NCI-H146 (cell line): ENCODE measurements at regions not wholly inside any gene's neighbourhood (a gene's known extent, or its start where the extent isn't known, plus 50 kb on each side); places are given as distances from the start of the nearest gene placed in this dataset.
"Not testable (repeated sequence)": the region's sequence is repeated elsewhere in the genome, so short reads cannot be mapped to it uniquely, and the experiment has no call there.

Experiments
- DNase-seq: peaks from one replicate; lab custom pipeline; 2025; lab: John Stamatoyannopoulos, UW

- no peak for DNase-seq
These were observed 324.1 kb upstream of the GRAMD2B start for GRCh38 chr5:126099077-126099476.

- DNase-seq = no peak
These were observed 322.4 kb upstream of the GRAMD2B start for GRCh38 chr5:126100767-126101166.

GRCh38 chr5:126101901-126102300, 321.3 kb upstream of the GRAMD2B start:
- no peak for DNase-seq

- DNase-seq = no peak
These were observed 320.2 kb upstream of the GRAMD2B start for GRCh38 chr5:126103050-126103449.

GRCh38 chr5:126103868-126104267, 319.3 kb upstream of the GRAMD2B start:
- no peak for DNase-seq

- DNase-seq = no peak
These were observed 318.9 kb upstream of the GRAMD2B start for GRCh38 chr5:126104341-126104740.

- DNase-seq = no peak
These were observed 318.3 kb upstream of the GRAMD2B start for GRCh38 chr5:126104951-126105350.

- no peak for DNase-seq
These were observed 317.2 kb upstream of the GRAMD2B start for GRCh38 chr5:126106029-126106428.

- no peak for DNase-seq
These were observed 315.8 kb upstream of the GRAMD2B start for GRCh38 chr5:126107381-126107780.

GRCh38 chr5:126108470-126108869, 314.7 kb upstream of the GRAMD2B start:
- DNase-seq = peak; percentile 26

GRCh38 chr5:126115059-126115629, 308.1 kb upstream of the GRAMD2B start:
- no peak for DNase-seq

GRCh38 chr5:126117044-126117443, 306.2 kb upstream of the GRAMD2B start:
- DNase-seq = no peak

GRCh38 chr5:126119887-126120442, 303.2 kb upstream of the GRAMD2B start:
- no peak for DNase-seq

GRCh38 chr5:126120939-126121338, 302.3 kb upstream of the GRAMD2B start:
- DNase-seq = no peak

GRCh38 chr5:126122942-126123341, 300.3 kb upstream of the GRAMD2B start:
- DNase-seq = no peak

- peak; percentile 23 for DNase-seq
These were observed 298.4 kb upstream of the GRAMD2B start for GRCh38 chr5:126124706-126125345.

GRCh38 chr5:126125407-126125806, 297.8 kb upstream of the GRAMD2B start:
- DNase-seq = no peak

- DNase-seq = no peak
These were observed 296.6 kb upstream of the GRAMD2B start for GRCh38 chr5:126126574-126126973.

GRCh38 chr5:126127371-126127770, 295.8 kb upstream of the GRAMD2B start:
- not testable (repeated sequence) for DNase-seq

- no peak for DNase-seq
These were observed 293.8 kb upstream of the GRAMD2B start for GRCh38 chr5:126129431-126129830.

GRCh38 chr5:126133424-126133823, 289.8 kb upstream of the GRAMD2B start:
- no peak for DNase-seq

- DNase-seq = no peak
These were observed 285.3 kb upstream of the GRAMD2B start for GRCh38 chr5:126137891-126138280.

- DNase-seq = peak; percentile 29
These were observed 284.8 kb upstream of the GRAMD2B start for GRCh38 chr5:126138281-126138931.
